ENCODE measurements at regions not wholly inside any gene's neighbourhood (a gene's known extent, or its start where the extent isn't known, plus 50 kb on each side); places are given as distances from the start of the nearest gene placed in this dataset.

DNA sequence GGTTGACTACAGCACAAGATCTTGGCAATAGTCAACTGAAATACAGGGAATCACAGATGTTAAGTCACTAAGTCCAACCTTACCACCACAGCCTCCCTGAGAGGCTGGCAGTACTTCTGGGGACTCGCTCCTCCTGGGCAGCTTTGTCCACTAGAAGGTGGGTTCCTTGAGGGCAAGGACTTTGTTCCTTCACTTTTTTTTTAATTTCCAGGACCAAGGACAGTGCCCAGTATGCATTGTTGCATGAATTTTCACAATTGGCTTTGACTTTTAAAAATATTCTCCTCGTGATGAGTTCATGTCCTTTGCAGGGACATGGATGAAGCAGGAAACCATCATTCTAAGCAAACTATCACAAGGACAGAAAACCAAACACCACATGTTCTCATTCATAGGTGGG lies 96.7 kb upstream of the IGSF21 start:
- intact Hi-C loops (cut with micrococcal nuclease; ENCODE audit: unreplicated experiment) = no loop called here
- ChIA-PET CTCF (no interaction called here), POLR2A (no interaction called here)
- TF ChIP-seq, protein P1, sequence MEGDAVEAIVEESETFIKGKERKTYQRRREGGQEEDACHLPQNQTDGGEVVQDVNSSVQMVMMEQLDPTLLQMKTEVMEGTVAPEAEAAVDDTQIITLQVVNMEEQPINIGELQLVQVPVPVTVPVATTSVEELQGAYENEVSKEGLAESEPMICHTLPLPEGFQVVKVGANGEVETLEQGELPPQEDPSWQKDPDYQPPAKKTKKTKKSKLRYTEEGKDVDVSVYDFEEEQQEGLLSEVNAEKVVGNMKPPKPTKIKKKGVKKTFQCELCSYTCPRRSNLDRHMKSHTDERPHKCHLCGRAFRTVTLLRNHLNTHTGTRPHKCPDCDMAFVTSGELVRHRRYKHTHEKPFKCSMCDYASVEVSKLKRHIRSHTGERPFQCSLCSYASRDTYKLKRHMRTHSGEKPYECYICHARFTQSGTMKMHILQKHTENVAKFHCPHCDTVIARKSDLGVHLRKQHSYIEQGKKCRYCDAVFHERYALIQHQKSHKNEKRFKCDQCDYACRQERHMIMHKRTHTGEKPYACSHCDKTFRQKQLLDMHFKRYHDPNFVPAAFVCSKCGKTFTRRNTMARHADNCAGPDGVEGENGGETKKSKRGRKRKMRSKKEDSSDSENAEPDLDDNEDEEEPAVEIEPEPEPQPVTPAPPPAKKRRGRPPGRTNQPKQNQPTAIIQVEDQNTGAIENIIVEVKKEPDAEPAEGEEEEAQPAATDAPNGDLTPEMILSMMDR (IDR thresholded peaks at IDR 0.05; ENCODE audit: insufficient read depth in 1 of 2, low read depth in 1 of 2, low read length in 1 of 2, severe bottlenecking in 1 of 2, unreplicated experiment in 1 of 2) = no peak
- H3K9me3 Mint-ChIP-seq (ENCODE audit: unreplicated experiment) = no peaks in the 10 kb centered on the region
- H3K4me1 ChIP-seq = no peaks in the 10 kb centered on the region
- H3K27me3 ChIP-seq (replicated peaks; ENCODE audit: control insufficient read depth, insufficient read depth, low read length) = peaks cover 1% of the 10 kb centered on the region; the same call in 1 of the 2 replicates
- H3K27ac Mint-ChIP-seq (ENCODE audit: unreplicated experiment) = no peak overlapping the region
- no peaks in the 10 kb centered on the region for H3K4me1 Mint-ChIP-seq (ENCODE audit: low read depth, unreplicated experiment)
- peak in 1 of 2 experiments; percentile 2 for DNase-seq
- H3K27me3 Mint-ChIP-seq (ENCODE audit: insufficient read depth, unreplicated experiment) = peaks cover 4% of the 10 kb centered on the region
- no peak overlapping the region for H3K4me3 ChIP-seq (ENCODE audit: low read depth, low read length)
- H3K4me3 Mint-ChIP-seq (ENCODE audit: unreplicated experiment) = no peak overlapping the region
- H3K36me3 ChIP-seq (ENCODE audit: control insufficient read depth, insufficient read depth, low read length) = no peaks in the 10 kb centered on the region
- no TSS peak for BruUV-seq (replicated peaks)
- no peaks in the 10 kb centered on the region for H3K9me3 ChIP-seq
- no peaks in the 10 kb centered on the region for H3K36me3 Mint-ChIP-seq (ENCODE audit: insufficient read depth, unreplicated experiment)

DNA sequence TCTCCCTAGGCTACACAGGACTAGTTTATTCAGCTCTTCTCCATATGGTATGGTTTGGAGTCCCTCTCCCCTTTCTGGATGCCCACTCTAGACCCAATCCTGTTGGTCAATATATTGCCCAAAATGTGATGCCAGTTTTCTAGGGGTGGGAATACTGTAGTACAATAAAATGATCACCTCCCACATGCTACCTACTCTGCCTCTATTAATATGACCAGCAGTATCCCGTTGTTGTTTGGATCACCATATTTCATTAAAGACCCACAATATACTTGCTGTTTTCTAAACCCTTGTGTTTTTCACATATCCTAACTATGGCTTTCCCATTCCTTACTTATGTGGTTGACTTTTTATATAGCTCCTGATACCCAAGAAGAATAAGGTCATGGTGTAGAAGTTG lies 95.9 kb upstream of the IGSF21 start:
- Histone ChIP-seq H3K36me3 (ENCODE audit: control insufficient read depth, insufficient read depth, low read length) (no peaks in the 10 kb centered on the region), H3K4me1 (no peaks in the 10 kb centered on the region), H3K9me3 (no peaks in the 10 kb centered on the region), H3K27me3 (replicated peaks; ENCODE audit: control insufficient read depth, insufficient read depth, low read length) (peaks cover 1% of the 10 kb centered on the region; the same call in 1 of the 2 replicates), H3K4me3 (ENCODE audit: low read depth, low read length) (no peak overlapping the region)
- intact Hi-C loops (cut with micrococcal nuclease; ENCODE audit: unreplicated experiment) = no loop called here
- no peak for DNase-seq
- Mint-ChIP-seq H3K4me1 (ENCODE audit: low read depth, unreplicated experiment) (no peaks in the 10 kb centered on the region), H3K27ac (ENCODE audit: unreplicated experiment) (no peak overlapping the region), H3K9me3 (ENCODE audit: unreplicated experiment) (no peaks in the 10 kb centered on the region), H3K4me3 (ENCODE audit: unreplicated experiment) (no peak overlapping the region), H3K27me3 (ENCODE audit: insufficient read depth, unreplicated experiment) (peaks cover 9% of the 10 kb centered on the region), H3K36me3 (ENCODE audit: insufficient read depth, unreplicated experiment) (no peaks in the 10 kb centered on the region)
- ChIA-PET POLR2A (no interaction called here), CTCF (no interaction called here)
- BruUV-seq (replicated peaks) = no TSS peak
- TF ChIP-seq, protein P1 (IDR thresholded peaks at IDR 0.05; ENCODE audit: insufficient read depth in 1 of 2, low read depth in 1 of 2, low read length in 1 of 2, severe bottlenecking in 1 of 2, unreplicated experiment in 1 of 2) = no peak

GRCh38 chr1:18012686-18013085 lies 94.9 kb upstream of the IGSF21 start:
- DNase-seq = no peak
- Mint-ChIP-seq H3K4me1 (ENCODE audit: low read depth, unreplicated experiment) (no peaks in the 10 kb centered on the region), H3K27me3 (ENCODE audit: insufficient read depth, unreplicated experiment) (peaks cover 8% of the 10 kb centered on the region), H3K4me3 (ENCODE audit: unreplicated experiment) (no peak overlapping the region), H3K36me3 (ENCODE audit: insufficient read depth, unreplicated experiment) (no peaks in the 10 kb centered on the region), H3K27ac (ENCODE audit: unreplicated experiment) (no peak overlapping the region), H3K9me3 (ENCODE audit: unreplicated experiment) (no peaks in the 10 kb centered on the region)
- no peaks in the 10 kb centered on the region for H3K9me3 ChIP-seq
- no peaks in the 10 kb centered on the region for H3K4me1 ChIP-seq
- intact Hi-C loops (cut with micrococcal nuclease; ENCODE audit: unreplicated experiment) = no loop called here
- H3K4me3 ChIP-seq (ENCODE audit: low read depth, low read length) = no peak overlapping the region
- TF ChIP-seq, protein P1 (IDR thresholded peaks at IDR 0.05; ENCODE audit: insufficient read depth in 1 of 2, low read depth in 1 of 2, low read length in 1 of 2, severe bottlenecking in 1 of 2, unreplicated experiment in 1 of 2) = no peak
- ChIA-PET CTCF (no interaction called here), POLR2A (no interaction called here)
- H3K36me3 ChIP-seq (ENCODE audit: control insufficient read depth, insufficient read depth, low read length) = no peaks in the 10 kb centered on the region
- no peaks in the 10 kb centered on the region for H3K27me3 ChIP-seq (replicated peaks; ENCODE audit: control insufficient read depth, insufficient read depth, low read length)
- no TSS peak for BruUV-seq (replicated peaks)

All from Caco-2 (cell line).